SK-N-SH treated with all-trans-retinoic acid at 6 μM for 48 hours (cell line): ENCODE measurements at regions not wholly inside any gene's neighbourhood (a gene's known extent, or its start where the extent isn't known, plus 50 kb on each side); places are given as distances from the start of the nearest gene placed in this dataset.

Experiments
- ATAC-seq: fragments of 200-7000 bp; cut with Tn5 transposase; 3 replicates; pipeline ENCODE4 v1.9.1; 2020; ENCODE audit warnings: mild to moderate bottlenecking, moderate library complexity
- ARNTL ChIP-seq: fragments of 450-650 bp; formaldehyde crosslinking; IDR thresholded peaks from 2 replicates; pipeline ENCODE4 v1.5.0; 2020; ENCODE audit warnings: low read depth, mild to moderate bottlenecking, moderate library complexity, borderline replicate concordance
- BACH2 ChIP-seq: fragments of 250-450 bp; sonication (Bioruptor Pico); IDR thresholded peaks from 2 replicates; pipeline ENCODE4 v1.9.0; 2021; ENCODE audit warnings: mild to moderate bottlenecking, borderline replicate concordance
- CREB5 ChIP-seq: fragments of 250-450 bp; sonication (Bioruptor Pico); IDR thresholded peaks from 2 replicates; pipeline ENCODE4 v1.5.1; 2020; ENCODE audit warnings: low read depth, mild to moderate bottlenecking, moderate library complexity
- CSDC2 ChIP-seq: fragments of 250-450 bp; sonication (Bioruptor Pico); IDR thresholded peaks from 2 replicates; pipeline ENCODE4 v1.5.0; 2020; ENCODE audit warnings: mild to moderate bottlenecking, moderate library complexity
- ESRRG ChIP-seq: fragments of 250-450 bp; sonication (Bioruptor Pico); IDR thresholded peaks from 2 replicates; pipeline ENCODE4 v1.6.1; 2021; ENCODE audit warnings: mild to moderate bottlenecking
- GLIS3 ChIP-seq: fragments of 250-450 bp; sonication (Bioruptor Pico); IDR thresholded peaks from 2 replicates; pipeline ENCODE4 v1.5.0; 2020; ENCODE audit warnings: mild to moderate bottlenecking, moderate library complexity
- ISL1 ChIP-seq: fragments of 250-450 bp; sonication (Bioruptor Pico); IDR thresholded peaks from 2 replicates; pipeline ENCODE4 v2.1.2; 2022; ENCODE audit warnings: mild to moderate bottlenecking, moderate library complexity
- OSR1 ChIP-seq: fragments of 250-450 bp; sonication (Bioruptor Pico); IDR thresholded peaks from 2 replicates; pipeline ENCODE4 v1.8.0; 2022; ENCODE audit warnings: moderate library complexity, mild to moderate bottlenecking, inconsistent platforms
- PATZ1 ChIP-seq: fragments of 250-450 bp; sonication (Bioruptor Pico); IDR thresholded peaks from 2 replicates; pipeline ENCODE4 v1.8.0; 2020; ENCODE audit warnings: mild to moderate bottlenecking, moderate library complexity, borderline replicate concordance
- POU6F1 ChIP-seq: fragments of 250-450 bp; sonication (Bioruptor Pico); IDR thresholded peaks from 2 replicates; pipeline ENCODE4 v1.8.0; 2021; ENCODE audit warnings: low read depth, mild to moderate bottlenecking, moderate library complexity, borderline replicate concordance
- PPARA ChIP-seq: fragments of 250-450 bp; sonication (Bioruptor Pico); IDR thresholded peaks from 2 replicates; pipeline ENCODE4 v1.5.0; 2020; ENCODE audit warnings: mild to moderate bottlenecking, borderline replicate concordance
- RARB ChIP-seq: fragments of 250-450 bp; sonication (Bioruptor Pico); IDR thresholded peaks from 2 replicates; pipeline ENCODE4 v1.8.0; 2021; ENCODE audit warnings: mild to moderate bottlenecking, moderate library complexity
- SNAI2 ChIP-seq: fragments of 250-450 bp; sonication (Bioruptor Pico); IDR thresholded peaks from 2 replicates; pipeline ENCODE4 v1.5.0; 2020; ENCODE audit warnings: mild to moderate bottlenecking, moderate library complexity
- TCF4 ChIP-seq: fragments of 250-450 bp; sonication (Bioruptor Pico); IDR thresholded peaks from 2 replicates; pipeline ENCODE4 v1.8.0; 2021; ENCODE audit warnings: mild to moderate bottlenecking, moderate library complexity, borderline replicate concordance
- TOX ChIP-seq: fragments of 250-450 bp; sonication (Bioruptor Pico); IDR thresholded peaks from 2 replicates; pipeline ENCODE4 v1.8.0; 2021; ENCODE audit warnings: mild to moderate bottlenecking, moderate library complexity, borderline replicate concordance
- TSHZ2 ChIP-seq: fragments of 250-450 bp; sonication (Bioruptor Pico); IDR thresholded peaks from 2 replicates; pipeline ENCODE4 v1.5.0; 2020; ENCODE audit warnings: mild to moderate bottlenecking, moderate library complexity
- ZC3H10 ChIP-seq: fragments of 250-450 bp; sonication (Bioruptor Pico); IDR thresholded peaks from 2 replicates; pipeline ENCODE4 v1.5.1; 2021; ENCODE audit warnings: mild to moderate bottlenecking, moderate library complexity
- ZFP3 ChIP-seq: fragments of 250-450 bp; sonication (Bioruptor Pico); IDR thresholded peaks from 2 replicates; pipeline ENCODE4 v1.5.0; 2020; ENCODE audit warnings: mild to moderate bottlenecking, moderate library complexity
- ZFP30 ChIP-seq: fragments of 450-650 bp; formaldehyde crosslinking; IDR thresholded peaks from 2 replicates; pipeline ENCODE4 v1.5.0; 2022; ENCODE audit warnings: mild to moderate bottlenecking, moderate library complexity
- ZNF565 ChIP-seq: fragments of 450-650 bp; formaldehyde crosslinking; conservative IDR thresholded peaks from 2 replicates; pipeline ENCODE4 v1.5.0; 2020; ENCODE audit warnings: low read depth, mild to moderate bottlenecking, moderate library complexity
- ZNF70 ChIP-seq: fragments of 450-650 bp; formaldehyde crosslinking; IDR thresholded peaks from 2 replicates; pipeline ENCODE4 v1.5.0; 2020; ENCODE audit warnings: mild to moderate bottlenecking, moderate library complexity
- ZNF8 ChIP-seq: fragments of 450-650 bp; formaldehyde crosslinking; IDR thresholded peaks from 2 replicates; pipeline ENCODE4 v1.5.0; 2020; ENCODE audit warnings: mild to moderate bottlenecking, moderate library complexity

DNA sequence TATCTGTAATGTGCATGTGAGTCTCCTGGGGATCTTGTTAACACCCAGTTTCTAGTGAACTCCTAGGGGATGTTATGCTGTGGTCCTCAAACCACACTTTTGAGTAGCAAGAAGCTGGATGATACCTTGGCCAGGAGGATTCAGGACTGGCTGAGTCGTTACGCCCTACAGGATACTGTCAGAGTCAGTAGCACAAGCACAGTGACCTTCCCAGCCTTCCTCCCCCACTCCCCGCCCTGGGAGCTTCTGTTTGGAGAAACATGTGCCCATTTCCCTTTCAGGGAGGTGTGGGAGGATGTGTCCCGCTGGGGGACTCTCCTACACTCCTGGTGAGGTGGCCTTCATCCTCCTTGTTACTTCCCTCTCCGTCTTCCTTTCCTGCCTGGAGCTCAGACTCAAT, 76.4 kb upstream of the TRPM1 start:
- ATAC-seq = no peak

GRCh38 chr15:31178705-31179104, 77.2 kb upstream of the TRPM1 start:
- ATAC-seq = no peak
- TF ChIP-seq ZFP30 (CRISPR knock-in tag) (no peak), POU6F1 (CRISPR knock-in tag) (no peak), OSR1 (CRISPR knock-in tag) (no peak), TCF4 (CRISPR knock-in tag) (no peak), BACH2 (CRISPR knock-in tag) (no peak), PATZ1 (CRISPR knock-in tag) (no peak), ZNF8 (CRISPR knock-in tag) (no peak), ZFP3 (CRISPR knock-in tag) (no peak), RARB (no peak), PPARA (CRISPR knock-in tag) (no peak), ZNF70 (CRISPR knock-in tag) (no peak), ZNF565 (CRISPR knock-in tag) (no peak), ISL1 (CRISPR knock-in tag) (no peak), CREB5 (CRISPR knock-in tag) (no peak), ZC3H10 (no peak), GLIS3 (CRISPR knock-in tag) (no peak), ESRRG (CRISPR knock-in tag) (no peak), ARNTL (no peak), CSDC2 (CRISPR knock-in tag) (no peak)

More for the DNA sequence above, 76.4 kb upstream of the TRPM1 start:
- TF ChIP-seq ISL1 (CRISPR knock-in tag) (no peak), ZNF565 (CRISPR knock-in tag) (no peak), ESRRG (CRISPR knock-in tag) (no peak), SNAI2 (CRISPR knock-in tag) (no peak), ZNF70 (CRISPR knock-in tag) (no peak), ARNTL (no peak), CREB5 (CRISPR knock-in tag) (no peak)

- TF ChIP-seq TOX (CRISPR knock-in tag) (no peak), OSR1 (CRISPR knock-in tag) (no peak), ZFP3 (CRISPR knock-in tag) (no peak), PATZ1 (CRISPR knock-in tag) (no peak)
- TF ChIP-seq, all 23 proteins: peak for 0
- no peak for ATAC-seq
These were observed 78.2 kb upstream of the TRPM1 start for GRCh38 chr15:31179693-31180092.

DNA sequence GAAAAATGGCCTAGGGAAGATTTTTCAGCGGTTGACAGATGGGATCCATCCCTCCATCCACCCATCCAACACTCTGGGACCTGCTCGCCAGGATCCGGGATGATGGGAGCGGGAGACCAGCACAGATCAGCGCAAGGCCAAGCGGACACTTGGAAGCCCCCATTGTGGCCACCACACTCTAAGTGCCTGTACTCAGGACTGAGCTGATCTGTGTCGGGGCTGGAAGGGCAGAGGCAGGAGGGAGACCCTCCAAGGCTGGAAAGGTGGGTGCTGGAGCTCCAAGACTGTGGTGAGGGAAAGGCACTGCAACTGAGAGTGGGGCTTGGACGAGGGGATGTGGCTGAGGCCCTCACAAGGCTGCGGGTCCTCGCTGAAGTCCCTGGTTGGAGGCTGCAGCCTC, 91.8 kb upstream of the TRPM1 start:
- TF ChIP-seq ZNF70 (CRISPR knock-in tag) (no peak), ISL1 (CRISPR knock-in tag) (no peak), TCF4 (CRISPR knock-in tag) (no peak), TSHZ2 (no peak), ZC3H10 (no peak), OSR1 (CRISPR knock-in tag) (no peak), RARB (no peak), ZNF565 (CRISPR knock-in tag) (no peak)
- TF ChIP-seq, all 23 proteins: peak for 0
- no peak for ATAC-seq
